Left lung (tissue), 4 donors: ENCODE measurements at regions not wholly inside any gene's neighbourhood (a gene's known extent, or its start where the extent isn't known, plus 50 kb on each side); places are given as distances from the start of the nearest gene placed in this dataset.

Experiments
- ATAC-seq: fragments of 200-7000 bp; cut with Tn5 transposase; one replicate; pipeline ENCODE4 v1.9.1; 2020; ENCODE audit warnings: moderate library complexity
- DNase-seq, 4 donors: peaks; one replicate each; pipeline ENCODE4 v3.0.0-alpha.2; 2013 to 2020
- H3K27ac ChIP-seq, 2 donors: fragments of 200-600 bp; sonication (generic) in 1 of 2; one replicate each; pipeline versions ENCODE4 v1.5.0 to v1.8.0; 2020 to 2021
- H3K27me3 ChIP-seq, 2 donors: fragments of 200-600 bp; sonication (generic) in 1 of 2; one replicate each; pipeline versions ENCODE4 v1.5.0 to v1.8.0; 2020 to 2021
- H3K36me3 ChIP-seq, 2 donors: fragments of 200-600 bp; sonication (generic) in 1 of 2; one replicate each; pipeline versions ENCODE4 v1.5.0 to v1.8.0; 2020 to 2021
- H3K4me1 ChIP-seq, 2 donors: fragments of 200-600 bp; one replicate each; pipeline ENCODE4 v1.8.0; 2021
- H3K4me3 ChIP-seq, 2 donors: fragments of 200-600 bp; sonication (generic) in 1 of 2; one replicate each; pipeline versions ENCODE4 v1.5.0 to v1.8.0; 2020 to 2021; ENCODE audit warnings: mild to moderate bottlenecking in 1 of 2
- H3K9me3 ChIP-seq, 2 donors: fragments of 200-600 bp; sonication (generic) in 1 of 2; one replicate each; pipeline versions ENCODE4 v1.5.0 to v1.8.0; 2020 to 2021
- CTCF ChIP-seq, 2 donors: fragments of 200-600 bp; sonication (generic) in 1 of 2; IDR thresholded peaks; one replicate each; pipeline versions ENCODE4 v1.5.0 to v1.8.0; 2021; ENCODE audit warnings: antibody characterized with exemption in 2 of 2
- intact Hi-C, 2 donors: fragments of 100-400 bp; cut with DNase I; formaldehyde crosslinking; loops; one replicate each; pipeline versions ENCODE4 v1.11.2 to v1.14.2; 2022
- donor health status: DM: no; HTN: yes; CAD: no.
- donor health status: DM: no; HTN: no; CAD: no.

- no peak overlapping the region for H3K27ac ChIP-seq
Measured at GRCh38 chr5:3948838-3949237, 353.2 kb downstream of the IRX1 start.

GRCh38 chr5:3954199-3954598 is 358.6 kb downstream of the IRX1 start:
- no peak overlapping the region for H3K4me3 ChIP-seq
- DNase-seq = no peak
- no peaks in the 10 kb centered on the region for H3K36me3 ChIP-seq
- TF ChIP-seq CTCF (IDR thresholded peaks at IDR 0.05) = no peak
- intact Hi-C loops = no loop called here
- H3K9me3 ChIP-seq = peaks cover 0 to 14% of the 10 kb centered on the region in 2 donors
- H3K4me1 ChIP-seq = no peaks in the 10 kb centered on the region
- ATAC-seq = no peak
- H3K27ac ChIP-seq = no peak overlapping the region
- H3K27me3 ChIP-seq = no peaks in the 10 kb centered on the region

More at GRCh38 chr5:3948838-3949237, 353.2 kb downstream of the IRX1 start:
- no peak for DNase-seq
- peaks cover 0 to 21% of the 10 kb centered on the region in 2 donors for H3K9me3 ChIP-seq
- no peak overlapping the region for H3K4me3 ChIP-seq
- no peaks in the 10 kb centered on the region for H3K36me3 ChIP-seq
- H3K4me1 ChIP-seq = no peaks in the 10 kb centered on the region
- intact Hi-C loops = no loop called here
- no peak for TF ChIP-seq CTCF (IDR thresholded peaks at IDR 0.05)
- no peaks in the 10 kb centered on the region for H3K27me3 ChIP-seq
- ATAC-seq = no peak

- Histone ChIP-seq H3K27ac (no peak overlapping the region), H3K9me3 (peaks cover 0 to 14% of the 10 kb centered on the region in 2 donors), H3K27me3 (no peaks in the 10 kb centered on the region), H3K36me3 (no peaks in the 10 kb centered on the region), H3K4me1 (no peaks in the 10 kb centered on the region), H3K4me3 (no peak overlapping the region)
- intact Hi-C loops = no loop called here
- TF ChIP-seq CTCF (IDR thresholded peaks at IDR 0.05) = no peak
- ATAC-seq = no peak
- no peak for DNase-seq
Measured at GRCh38 chr5:3954633-3955032, 359.0 kb downstream of the IRX1 start.

GRCh38 chr5:3957658-3958057 is 362.0 kb downstream of the IRX1 start:
- DNase-seq = no peak
- Histone ChIP-seq H3K27me3 (no peaks in the 10 kb centered on the region), H3K9me3 (peaks cover 0 to 7% of the 10 kb centered on the region in 2 donors), H3K4me1 (no peaks in the 10 kb centered on the region), H3K36me3 (no peaks in the 10 kb centered on the region), H3K4me3 (no peak overlapping the region), H3K27ac (no peak overlapping the region)
- ATAC-seq = no peak
- no peak for TF ChIP-seq CTCF (IDR thresholded peaks at IDR 0.05)
- intact Hi-C loops = no loop called here

- intact Hi-C loops = no loop called here
- Histone ChIP-seq H3K9me3 (peaks cover 0 to 4% of the 10 kb centered on the region in 2 donors), H3K36me3 (no peaks in the 10 kb centered on the region), H3K27me3 (no peaks in the 10 kb centered on the region), H3K4me1 (no peaks in the 10 kb centered on the region), H3K27ac (no peak overlapping the region), H3K4me3 (no peak overlapping the region)
- DNase-seq (no peak), ATAC-seq (no peak)
- TF ChIP-seq CTCF (IDR thresholded peaks at IDR 0.05) = no peak
Measured at GRCh38 chr5:3958389-3958788, 362.8 kb downstream of the IRX1 start.
